Glutamatergic neuron (in vitro differentiated cells): ENCODE measurements at regions not wholly inside any gene's neighbourhood (a gene's known extent, or its start where the extent isn't known, plus 50 kb on each side); places are given as distances from the start of the nearest gene placed in this dataset.

Source experiments
- DNase-seq: peaks from one replicate; pipeline ENCODE4 v3.0.0; 2022
- H3K27ac Mint-ChIP-seq: one replicate; pipeline ENCODE4 v1.8.0; 2020; ENCODE audit warnings: mild to moderate bottlenecking, mixed read lengths, inconsistent platforms; ENCODE audit not compliant: unreplicated experiment
- H3K27me3 Mint-ChIP-seq: one replicate; pipeline ENCODE4 v1.8.0; 2020; ENCODE audit warnings: mild to moderate bottlenecking, moderate library complexity, mixed read lengths, inconsistent platforms; ENCODE audit not compliant: unreplicated experiment
- H3K36me3 Mint-ChIP-seq: one replicate; pipeline ENCODE4 v1.8.0; 2020; ENCODE audit warnings: mild to moderate bottlenecking, mixed read lengths, inconsistent platforms; ENCODE audit not compliant: unreplicated experiment
- H3K4me1 Mint-ChIP-seq: one replicate; pipeline ENCODE4 v1.8.0; 2020; ENCODE audit warnings: mild to moderate bottlenecking, low read depth, mixed read lengths, inconsistent platforms; ENCODE audit not compliant: unreplicated experiment
- H3K4me3 Mint-ChIP-seq: one replicate; pipeline ENCODE4 v1.8.0; 2020; ENCODE audit warnings: mild to moderate bottlenecking, mixed read lengths, inconsistent platforms; ENCODE audit not compliant: unreplicated experiment
- H3K9me3 Mint-ChIP-seq: one replicate; pipeline ENCODE4 v1.8.0; 2020; ENCODE audit warnings: mild to moderate bottlenecking, moderate library complexity, mixed read lengths, inconsistent platforms; ENCODE audit not compliant: unreplicated experiment
- CTCF ChIP-seq: fragments of 200-600 bp; sonication (generic); IDR thresholded peaks from one replicate; pipeline ENCODE4 v1.5.0; 2021; ENCODE audit not compliant: partially characterized antibody, unreplicated experiment

- H3K36me3 Mint-ChIP-seq, result no peaks in the 10 kb centered on the region
- no peak for DNase-seq
Measured at GRCh38 chr11:119983240-119983732, 154.6 kb downstream of the TRIM29 start.

DNA sequence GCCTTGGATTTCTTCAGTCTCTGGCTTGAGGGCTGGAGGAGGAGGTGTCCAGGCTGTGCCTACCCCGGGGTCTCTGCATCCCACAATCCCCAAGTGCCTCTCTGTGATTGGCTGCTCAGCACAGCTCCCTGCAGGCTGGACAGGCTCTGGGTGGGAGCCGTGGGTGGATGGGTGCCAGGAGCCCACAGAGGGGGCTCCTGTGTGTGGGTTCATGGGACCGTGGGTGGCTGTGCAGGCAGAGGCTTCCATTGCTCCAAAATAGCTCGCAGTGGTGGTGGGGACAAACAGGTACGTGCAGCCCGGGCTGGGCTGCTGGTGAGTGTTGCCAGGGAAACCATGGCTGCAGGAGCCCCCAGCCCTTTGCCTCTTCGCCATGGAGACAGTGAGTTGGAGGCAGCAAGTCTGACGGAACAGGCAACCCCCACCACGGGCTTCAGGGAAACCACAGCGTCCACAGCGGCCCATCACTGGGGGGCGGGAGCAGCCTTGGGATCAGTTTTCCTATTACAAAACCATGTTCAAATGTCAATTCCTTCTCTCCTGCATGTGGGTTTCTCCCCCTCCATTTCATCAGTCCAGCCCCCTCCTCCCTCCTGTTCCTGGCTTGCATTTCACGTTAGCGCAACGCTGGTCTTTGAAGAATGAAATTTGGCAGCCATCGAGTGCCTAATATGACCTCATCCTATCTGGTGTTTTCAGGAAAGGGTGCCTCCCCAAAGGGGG lies 155.2 kb downstream of the TRIM29 start:
- no peak for DNase-seq
- no peaks in the 10 kb centered on the region for H3K36me3 Mint-ChIP-seq
- no peak overlapping the region for H3K27ac Mint-ChIP-seq
- TF ChIP-seq CTCF, result no peak
- no peak overlapping the region for H3K4me3 Mint-ChIP-seq
- peaks cover 17% of the 10 kb centered on the region for H3K4me1 Mint-ChIP-seq
- H3K9me3 Mint-ChIP-seq, result peaks cover 3% of the 10 kb centered on the region
- peaks cover 8% of the 10 kb centered on the region for H3K27me3 Mint-ChIP-seq

More at GRCh38 chr11:119983240-119983732, 154.6 kb downstream of the TRIM29 start:
- Mint-ChIP-seq H3K4me1 (peaks cover 13% of the 10 kb centered on the region), H3K4me3 (no peak overlapping the region), H3K27ac (no peak overlapping the region), H3K27me3 (peaks cover 8% of the 10 kb centered on the region), H3K9me3 (peaks cover 3% of the 10 kb centered on the region)
- TF ChIP-seq CTCF, result no peak

DNA sequence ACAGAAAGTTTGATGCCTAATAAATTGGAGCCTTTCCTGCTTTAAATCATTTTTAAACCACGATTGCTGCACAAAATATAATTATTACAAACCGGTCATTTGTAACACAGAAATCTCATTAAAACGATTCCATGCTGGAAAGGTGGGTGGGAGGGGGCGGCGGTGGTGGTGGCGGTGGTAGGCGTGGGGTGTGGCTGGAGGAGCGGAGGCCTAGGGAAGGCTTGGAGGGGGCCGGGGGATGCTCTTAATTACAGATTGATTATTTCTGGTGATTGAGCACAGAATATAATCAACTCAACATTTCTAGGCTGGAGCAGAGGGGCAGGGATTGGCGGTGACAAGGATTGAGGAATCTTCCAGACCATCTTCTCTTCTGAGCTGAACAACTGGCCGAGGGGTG lies 157.5 kb downstream of the TRIM29 start:
- Mint-ChIP-seq H3K36me3 (no peaks in the 10 kb centered on the region), H3K4me1 (peaks cover 28% of the 10 kb centered on the region), H3K27me3 (peaks cover 5% of the 10 kb centered on the region), H3K4me3 (no peak overlapping the region), H3K9me3 (peaks cover 3% of the 10 kb centered on the region), H3K27ac (no peak overlapping the region)
- no peak for TF ChIP-seq CTCF
- no peak for DNase-seq

GRCh38 chr11:119979701-119980100 lies 158.2 kb downstream of the TRIM29 start:
- no peak for DNase-seq
- no peak overlapping the region for H3K27ac Mint-ChIP-seq
- H3K27me3 Mint-ChIP-seq, result peaks cover 5% of the 10 kb centered on the region
- TF ChIP-seq CTCF, result no peak
- H3K4me3 Mint-ChIP-seq, result no peak overlapping the region
- no peaks in the 10 kb centered on the region for H3K36me3 Mint-ChIP-seq
- H3K9me3 Mint-ChIP-seq, result peaks cover 3% of the 10 kb centered on the region
- H3K4me1 Mint-ChIP-seq, result peaks cover 30% of the 10 kb centered on the region

DNA sequence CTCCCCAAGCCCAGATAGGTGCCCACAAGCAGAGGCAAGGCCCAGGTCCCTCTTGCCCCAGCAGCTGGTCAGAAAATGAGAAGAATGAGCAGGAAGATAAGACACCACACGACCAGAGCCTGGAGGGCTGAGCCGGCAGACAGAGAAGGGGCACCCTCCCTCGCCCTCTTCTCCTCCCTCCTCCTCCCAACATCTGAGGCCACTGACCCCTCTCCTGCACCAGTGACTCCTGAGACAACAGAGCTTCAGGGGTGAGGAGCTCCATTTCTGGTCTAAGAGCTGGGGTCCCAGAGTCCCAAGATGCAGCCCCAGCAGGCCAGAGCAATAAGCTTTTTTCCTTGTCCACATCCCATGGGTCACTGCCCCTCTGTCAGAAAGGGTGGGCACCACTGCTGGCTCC lies 159.2 kb downstream of the TRIM29 start:
- no peak for DNase-seq
- no peak overlapping the region for H3K4me3 Mint-ChIP-seq
- TF ChIP-seq CTCF, result no peak
- peaks cover 8% of the 10 kb centered on the region for H3K9me3 Mint-ChIP-seq
- H3K27me3 Mint-ChIP-seq, result peaks cover 10% of the 10 kb centered on the region
- H3K4me1 Mint-ChIP-seq, result peaks cover 35% of the 10 kb centered on the region
- H3K27ac Mint-ChIP-seq, result no peak overlapping the region
- H3K36me3 Mint-ChIP-seq, result no peaks in the 10 kb centered on the region
